ENCODE measurements at regions not wholly inside any gene's neighbourhood (a gene's known extent, or its start where the extent isn't known, plus 50 kb on each side); places are given as distances from the start of the nearest gene placed in this dataset.

DNA sequence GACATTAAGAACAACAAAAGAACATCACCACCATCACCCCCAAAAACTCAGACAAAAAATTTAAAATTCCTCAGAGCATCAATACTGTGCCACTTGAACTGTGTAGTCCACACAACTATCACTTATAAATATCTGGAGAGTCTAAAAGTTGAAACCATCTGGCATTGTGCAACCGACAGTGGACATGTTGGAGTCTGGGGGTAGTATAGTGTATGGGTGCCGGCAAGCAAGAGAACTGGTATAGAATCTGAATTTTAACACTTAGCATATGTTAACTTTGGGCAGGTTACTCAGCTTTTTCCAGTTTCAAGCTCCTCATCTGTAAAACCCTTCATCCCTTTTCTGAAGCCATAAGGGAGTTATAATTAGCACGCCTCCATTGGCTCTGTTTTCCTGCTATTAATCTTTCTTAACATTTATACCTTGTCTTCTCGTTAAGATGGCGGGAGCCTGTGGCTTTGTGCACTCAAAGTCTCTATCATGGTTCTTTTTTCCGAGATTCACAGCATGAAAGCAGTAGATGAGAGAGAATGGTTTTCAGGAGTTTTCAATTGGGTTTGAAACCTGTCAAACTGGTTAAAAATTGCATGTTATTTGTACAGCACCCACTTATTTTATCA lies 255.7 kb upstream of the TBL1XR1 start:
- TF ChIP-seq EP300 (IDR thresholded peaks at IDR 0.05) (no peak), POLR2AphosphoS5 (IDR thresholded peaks at IDR 0.05) (no peak)
- TF ChIP-seq, protein P1, sequence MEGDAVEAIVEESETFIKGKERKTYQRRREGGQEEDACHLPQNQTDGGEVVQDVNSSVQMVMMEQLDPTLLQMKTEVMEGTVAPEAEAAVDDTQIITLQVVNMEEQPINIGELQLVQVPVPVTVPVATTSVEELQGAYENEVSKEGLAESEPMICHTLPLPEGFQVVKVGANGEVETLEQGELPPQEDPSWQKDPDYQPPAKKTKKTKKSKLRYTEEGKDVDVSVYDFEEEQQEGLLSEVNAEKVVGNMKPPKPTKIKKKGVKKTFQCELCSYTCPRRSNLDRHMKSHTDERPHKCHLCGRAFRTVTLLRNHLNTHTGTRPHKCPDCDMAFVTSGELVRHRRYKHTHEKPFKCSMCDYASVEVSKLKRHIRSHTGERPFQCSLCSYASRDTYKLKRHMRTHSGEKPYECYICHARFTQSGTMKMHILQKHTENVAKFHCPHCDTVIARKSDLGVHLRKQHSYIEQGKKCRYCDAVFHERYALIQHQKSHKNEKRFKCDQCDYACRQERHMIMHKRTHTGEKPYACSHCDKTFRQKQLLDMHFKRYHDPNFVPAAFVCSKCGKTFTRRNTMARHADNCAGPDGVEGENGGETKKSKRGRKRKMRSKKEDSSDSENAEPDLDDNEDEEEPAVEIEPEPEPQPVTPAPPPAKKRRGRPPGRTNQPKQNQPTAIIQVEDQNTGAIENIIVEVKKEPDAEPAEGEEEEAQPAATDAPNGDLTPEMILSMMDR (IDR thresholded peaks at IDR 0.05) = no peak
